Fibroblast of lung (primary cell): ENCODE measurements at regions not wholly inside any gene's neighbourhood (a gene's known extent, or its start where the extent isn't known, plus 50 kb on each side); places are given as distances from the start of the nearest gene placed in this dataset.

Source experiments
- CTCF ChIP-seq, 2 donors: IDR thresholded peaks in 1 of 2; conservative IDR thresholded peaks in 1 of 2; 1 replicate in 1 of 2; 2 replicates in 1 of 2; pipeline ENCODE4 v1.5.1; 2011 to 2012; ENCODE audit warnings: low read length in 2 of 2, control low read depth in 1 of 2, inconsistent platforms in 1 of 2, low read depth in 1 of 2, mild to moderate bottlenecking in 1 of 2
- EZH2 ChIP-seq: IDR thresholded peaks from 2 replicates; pipeline ENCODE4 v1.5.1; 2012; ENCODE audit warnings: low read length, control low read depth, mild to moderate bottlenecking; ENCODE audit errors: missing control alignments

GRCh38 chr10:57921140-57921539, 346.6 kb downstream of the IPMK start:
- TF ChIP-seq CTCF (conservative IDR thresholded peaks at IDR 0.05 in 1 of 2, IDR thresholded peaks at IDR 0.05 in 1 of 2; ENCODE audit: low read depth in 1 of 2, low read length in 2 of 2): no peak
- no peak for TF ChIP-seq EZH2
